ENCODE measurements at regions not wholly inside any gene's neighbourhood (a gene's known extent, or its start where the extent isn't known, plus 50 kb on each side); places are given as distances from the start of the nearest gene placed in this dataset.

DNA sequence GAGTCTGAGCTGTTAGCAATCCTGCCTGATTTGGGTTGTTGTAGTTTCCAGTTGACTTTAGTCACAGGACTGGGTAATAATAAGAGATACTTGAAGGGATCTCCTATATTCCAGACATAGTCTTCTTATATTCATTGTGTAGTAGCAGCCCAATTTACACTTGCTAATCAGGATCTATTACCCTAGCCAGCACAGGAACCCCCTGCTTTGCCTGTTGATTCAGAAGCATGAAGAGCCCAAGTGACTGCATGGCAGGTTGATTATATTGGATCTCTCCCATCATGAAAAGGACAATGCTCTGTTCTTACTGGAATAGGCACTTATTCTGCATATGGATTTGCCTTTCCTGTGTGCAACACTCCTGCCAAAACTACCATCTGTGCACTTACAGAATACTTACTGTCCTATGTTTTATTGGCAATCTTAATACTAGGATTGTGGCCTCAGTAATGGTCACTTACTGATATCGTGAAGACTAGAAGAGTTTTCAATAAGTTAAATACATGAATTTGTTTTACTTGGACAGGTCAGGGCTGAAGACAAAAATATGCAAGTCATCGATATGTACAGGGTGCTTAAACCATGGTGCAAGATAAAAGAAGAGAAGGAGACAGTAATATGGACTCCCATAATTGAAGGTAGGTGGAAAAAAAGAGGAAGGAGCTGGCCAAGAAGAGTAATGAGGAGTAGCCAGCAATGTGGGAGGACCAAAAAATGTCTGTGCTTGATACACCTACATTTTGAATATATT lies 304.1 kb downstream of the MCTP2 start:
- TF ChIP-seq, protein P1, sequence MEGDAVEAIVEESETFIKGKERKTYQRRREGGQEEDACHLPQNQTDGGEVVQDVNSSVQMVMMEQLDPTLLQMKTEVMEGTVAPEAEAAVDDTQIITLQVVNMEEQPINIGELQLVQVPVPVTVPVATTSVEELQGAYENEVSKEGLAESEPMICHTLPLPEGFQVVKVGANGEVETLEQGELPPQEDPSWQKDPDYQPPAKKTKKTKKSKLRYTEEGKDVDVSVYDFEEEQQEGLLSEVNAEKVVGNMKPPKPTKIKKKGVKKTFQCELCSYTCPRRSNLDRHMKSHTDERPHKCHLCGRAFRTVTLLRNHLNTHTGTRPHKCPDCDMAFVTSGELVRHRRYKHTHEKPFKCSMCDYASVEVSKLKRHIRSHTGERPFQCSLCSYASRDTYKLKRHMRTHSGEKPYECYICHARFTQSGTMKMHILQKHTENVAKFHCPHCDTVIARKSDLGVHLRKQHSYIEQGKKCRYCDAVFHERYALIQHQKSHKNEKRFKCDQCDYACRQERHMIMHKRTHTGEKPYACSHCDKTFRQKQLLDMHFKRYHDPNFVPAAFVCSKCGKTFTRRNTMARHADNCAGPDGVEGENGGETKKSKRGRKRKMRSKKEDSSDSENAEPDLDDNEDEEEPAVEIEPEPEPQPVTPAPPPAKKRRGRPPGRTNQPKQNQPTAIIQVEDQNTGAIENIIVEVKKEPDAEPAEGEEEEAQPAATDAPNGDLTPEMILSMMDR (conservative IDR thresholded peaks at IDR 0.05 in 1 of 2, IDR thresholded peaks at IDR 0.05 in 1 of 2; ENCODE audit: low read depth in 1 of 2, low read length in 2 of 2): no peak
- TF ChIP-seq EZH2 (IDR thresholded peaks at IDR 0.05; ENCODE audit: low read length, missing control alignments): no peak

Data from fibroblast of lung (primary cell).